HepG2 (cell line): ENCODE measurements at regions not wholly inside any gene's neighbourhood (a gene's known extent, or its start where the extent isn't known, plus 50 kb on each side); places are given as distances from the start of the nearest gene placed in this dataset.

Experiments used
- CHD2 ChIP-seq: IDR thresholded peaks from 2 replicates; pipeline ENCODE4 v1.6.1; 2011; ENCODE audit warnings: low read depth, low read length, improper control_type of control experiment
- ZNF136 ChIP-seq: sonication (generic); formaldehyde crosslinking; IDR thresholded peaks from 2 replicates; pipeline ENCODE4 v1.8.1; 2022; ENCODE audit warnings: low read depth, mild to moderate bottlenecking, moderate library complexity, missing genetic modification reagents
- TF ChIP-seq, protein P1 (sequence below): sonication (generic); formaldehyde crosslinking; IDR thresholded peaks from 2 replicates; pipeline ENCODE4 v1.5.0; 2020; ENCODE audit warnings: mild to moderate bottlenecking, missing genetic modification reagents, moderate library complexity

DNA sequence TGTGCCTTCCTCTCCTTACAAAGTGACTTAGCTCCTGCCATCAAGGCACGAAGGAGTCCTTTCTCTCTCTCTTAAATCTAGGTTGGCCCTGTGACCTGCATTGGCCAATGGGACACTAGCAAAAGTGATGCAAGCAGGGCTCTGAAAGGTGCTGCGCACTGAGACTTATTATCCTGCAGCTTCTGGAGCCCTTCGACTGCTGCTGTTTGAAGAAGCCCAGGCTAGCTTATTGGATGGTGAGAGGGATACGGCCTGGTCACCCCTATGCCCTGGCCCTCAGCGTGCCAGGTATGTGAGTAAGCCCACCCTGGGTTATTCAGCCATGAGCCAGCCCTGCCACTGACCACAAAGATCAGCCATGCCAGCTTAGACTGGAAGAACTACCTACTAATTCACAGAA is 74.5 kb upstream of the GGTLC1 start:
- TF ChIP-seq, protein P1, sequence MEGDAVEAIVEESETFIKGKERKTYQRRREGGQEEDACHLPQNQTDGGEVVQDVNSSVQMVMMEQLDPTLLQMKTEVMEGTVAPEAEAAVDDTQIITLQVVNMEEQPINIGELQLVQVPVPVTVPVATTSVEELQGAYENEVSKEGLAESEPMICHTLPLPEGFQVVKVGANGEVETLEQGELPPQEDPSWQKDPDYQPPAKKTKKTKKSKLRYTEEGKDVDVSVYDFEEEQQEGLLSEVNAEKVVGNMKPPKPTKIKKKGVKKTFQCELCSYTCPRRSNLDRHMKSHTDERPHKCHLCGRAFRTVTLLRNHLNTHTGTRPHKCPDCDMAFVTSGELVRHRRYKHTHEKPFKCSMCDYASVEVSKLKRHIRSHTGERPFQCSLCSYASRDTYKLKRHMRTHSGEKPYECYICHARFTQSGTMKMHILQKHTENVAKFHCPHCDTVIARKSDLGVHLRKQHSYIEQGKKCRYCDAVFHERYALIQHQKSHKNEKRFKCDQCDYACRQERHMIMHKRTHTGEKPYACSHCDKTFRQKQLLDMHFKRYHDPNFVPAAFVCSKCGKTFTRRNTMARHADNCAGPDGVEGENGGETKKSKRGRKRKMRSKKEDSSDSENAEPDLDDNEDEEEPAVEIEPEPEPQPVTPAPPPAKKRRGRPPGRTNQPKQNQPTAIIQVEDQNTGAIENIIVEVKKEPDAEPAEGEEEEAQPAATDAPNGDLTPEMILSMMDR (CRISPR knock-in tag): no peak
- no peak for TF ChIP-seq CHD2
- TF ChIP-seq ZNF136 (CRISPR knock-in tag): no peak
